Esophagus squamous epithelium (tissue), 5 donors: ENCODE measurements at regions not wholly inside any gene's neighbourhood (a gene's known extent, or its start where the extent isn't known, plus 50 kb on each side); places are given as distances from the start of the nearest gene placed in this dataset.

Experiments
- DNase-seq: peaks from one replicate; lab custom pipeline; 2025; lab: John Stamatoyannopoulos, UW
- H3K27ac ChIP-seq, 4 donors: fragments of 200-600 bp; sonication (generic); one replicate each; pipeline ENCODE4 v1.5.1; 2016 to 2019; ENCODE audit warnings: mild to moderate bottlenecking in 1 of 4
- H3K27me3 ChIP-seq, 4 donors: fragments of 200-600 bp; sonication (generic); 1 replicate in 3 of 4; 2 replicates in 1 of 4; pipeline versions ENCODE4 v1.5.1 to v1.6.0; 2017 to 2021; ENCODE audit warnings: antibody characterized with exemption in 1 of 4
- H3K36me3 ChIP-seq, 3 donors: fragments of 200-600 bp; sonication (generic); one replicate each; pipeline ENCODE4 v1.5.1; 2016 to 2019
- H3K4me1 ChIP-seq, 3 donors: fragments of 200-600 bp; sonication (generic); one replicate each; pipeline ENCODE4 v1.5.1; 2017 to 2019
- H3K4me3 ChIP-seq, 4 donors: fragments of 200-600 bp; sonication (generic); 1 replicate in 3 of 4; 2 replicates in 1 of 4; pipeline ENCODE4 v1.5.1; 2016 to 2019; ENCODE audit warnings: mild to moderate bottlenecking in 2 of 4, moderate library complexity in 1 of 4
- H3K9me3 ChIP-seq, 3 donors: fragments of 200-600 bp; sonication (generic); one replicate each; pipeline ENCODE4 v1.5.1; 2016 to 2019
- CTCF ChIP-seq, 6 experiments: fragments of 450-650 bp in 4 of 6; fragments of 200-600 bp in 2 of 6; sonication (generic) in 2 of 6; IDR thresholded peaks; one replicate each; pipeline ENCODE4 v1.5.1; 2016 to 2019; ENCODE audit warnings: antibody characterized with exemption in 6 of 6, mild to moderate bottlenecking in 4 of 6, moderate library complexity in 4 of 6
- POLR2A ChIP-seq, 4 donors: fragments of 450-650 bp; IDR thresholded peaks; one replicate each; pipeline ENCODE4 v1.6.1; 2017; ENCODE audit warnings: antibody characterized with exemption in 4 of 4, mild to moderate bottlenecking in 4 of 4, moderate library complexity in 3 of 4
- WGBS, 2 donors: methylation state at CpG; one replicate each; pipeline ENCODE4 v1.1.5; 2018; 5-methylcytosine and 5-hydroxymethylcytosine counted together
- intact Hi-C: fragments of 100-400 bp; cut with DNase I; formaldehyde crosslinking; loops from one replicate; pipeline ENCODE4 v1.15.0; 2022
- donor health status: DM: yes; HTN: yes; CAD: no.

- peaks cover 0 to 10% (median 0%) of the 10 kb centered on the region in 3 donors for H3K4me1 ChIP-seq
- no peaks in the 10 kb centered on the region for H3K9me3 ChIP-seq
- no peak overlapping the region for H3K4me3 ChIP-seq
- no peaks in the 10 kb centered on the region for H3K36me3 ChIP-seq
- no peak for TF ChIP-seq POLR2A (IDR thresholded peaks at IDR 0.05)
- no peak for TF ChIP-seq CTCF (IDR thresholded peaks at IDR 0.05)
- H3K27me3 ChIP-seq = peaks cover 0 to 20% (median 0%) of the 10 kb centered on the region in 4 donors
- intact Hi-C loops = no loop called here
- no peak for DNase-seq
- H3K27ac ChIP-seq = no peak overlapping the region
- 80 to 81% methylated on average over 7 of the region's 7 CpGs for WGBS, 2 donors
These were observed 224.2 kb upstream of the DIO3 start for GRCh38 chr14:101337053-101337452.

GRCh38 chr14:101340556-101340955 lies 220.7 kb upstream of the DIO3 start:
- 80 to 82% methylated on average over 5 to 8 of the region's 8 CpGs for WGBS, 2 donors
- peaks cover 0 to 20% (median 0%) of the 10 kb centered on the region in 4 donors for H3K27me3 ChIP-seq
- no peaks in the 10 kb centered on the region for H3K9me3 ChIP-seq
- no peak overlapping the region for H3K27ac ChIP-seq
- intact Hi-C loops = no loop called here
- DNase-seq = no peak
- TF ChIP-seq CTCF (IDR thresholded peaks at IDR 0.05) = no peak
- TF ChIP-seq POLR2A (IDR thresholded peaks at IDR 0.05) = no peak
- H3K36me3 ChIP-seq = no peaks in the 10 kb centered on the region
- H3K4me3 ChIP-seq = no peak overlapping the region
- H3K4me1 ChIP-seq = peaks cover 0 to 6% (median 0%) of the 10 kb centered on the region in 3 donors

GRCh38 chr14:101347893-101348777 lies 213.2 kb upstream of the DIO3 start:
- Histone ChIP-seq H3K9me3 (peaks cover 0 to 5% (median 0%) of the 10 kb centered on the region in 3 donors), H3K36me3 (no peaks in the 10 kb centered on the region), H3K27me3 (no peaks in the 10 kb centered on the region), H3K27ac (no peak overlapping the region), H3K4me1 (no peaks in the 10 kb centered on the region), H3K4me3 (no peak overlapping the region)
- DNase-seq = no peak
- intact Hi-C loops = no loop called here
- TF ChIP-seq CTCF (IDR thresholded peaks at IDR 0.05) = no peak
- no peak for TF ChIP-seq POLR2A (IDR thresholded peaks at IDR 0.05)
- WGBS, 2 donors = 70 to 81% methylated on average over 5 of the region's 8 CpGs

GRCh38 chr14:101349108-101349507 lies 212.2 kb upstream of the DIO3 start:
- no peak for DNase-seq
- Histone ChIP-seq H3K4me3 (no peak overlapping the region), H3K27ac (no peak overlapping the region), H3K9me3 (peaks cover 0 to 5% (median 0%) of the 10 kb centered on the region in 3 donors), H3K4me1 (no peaks in the 10 kb centered on the region), H3K27me3 (no peaks in the 10 kb centered on the region), H3K36me3 (no peaks in the 10 kb centered on the region)
- no peak for TF ChIP-seq POLR2A (IDR thresholded peaks at IDR 0.05)
- no peak for TF ChIP-seq CTCF (IDR thresholded peaks at IDR 0.05)
- WGBS, 2 donors = 83 to 100% methylated on average over 1 of the region's 3 CpGs
- intact Hi-C loops = no loop called here

GRCh38 chr14:101350021-101350420 lies 211.3 kb upstream of the DIO3 start:
- no peak overlapping the region for H3K27ac ChIP-seq
- 70% methylated on average over 2 of the region's 4 CpGs; no CpG with 5 or more reads in 1 of the 2 donors for WGBS, 2 donors

More at GRCh38 chr14:101350021-101350420, 211.3 kb upstream of the DIO3 start:
- no peaks in the 10 kb centered on the region for H3K27me3 ChIP-seq
- H3K4me3 ChIP-seq = no peak overlapping the region
- peaks cover 0 to 5% (median 0%) of the 10 kb centered on the region in 3 donors for H3K9me3 ChIP-seq
- intact Hi-C loops = no loop called here
- no peak for TF ChIP-seq CTCF (IDR thresholded peaks at IDR 0.05)
- TF ChIP-seq POLR2A (IDR thresholded peaks at IDR 0.05) = no peak
- no peaks in the 10 kb centered on the region for H3K36me3 ChIP-seq
- DNase-seq = no peak
- no peaks in the 10 kb centered on the region for H3K4me1 ChIP-seq
